ENCODE measurements at regions not wholly inside any gene's neighbourhood (a gene's known extent, or its start where the extent isn't known, plus 50 kb on each side); places are given as distances from the start of the nearest gene placed in this dataset.

GRCh38 chr10:108696792-108697477, 1226.4 kb downstream of the XPNPEP1 start:
- no peak overlapping the region for H3K4me3 ChIP-seq (replicated peaks; ENCODE audit: low read depth, low read length)
- TF ChIP-seq CTCF (IDR thresholded peaks at IDR 0.05; ENCODE audit: low read depth, low read length, missing control alignments): no peak
- no peak for DNase-seq (ENCODE audit: extremely low read depth, low read depth)

- no peak overlapping the region for H3K4me3 ChIP-seq (replicated peaks; ENCODE audit: low read depth, low read length)
- no peak for DNase-seq (ENCODE audit: extremely low read depth, low read depth)
- TF ChIP-seq CTCF (IDR thresholded peaks at IDR 0.05; ENCODE audit: low read depth, low read length, missing control alignments): no peak
These were observed 1232.2 kb downstream of the XPNPEP1 start for GRCh38 chr10:108691126-108691525.

- H3K4me3 ChIP-seq (replicated peaks; ENCODE audit: low read depth, low read length): no peak overlapping the region
- no peak for TF ChIP-seq CTCF (IDR thresholded peaks at IDR 0.05; ENCODE audit: low read depth, low read length, missing control alignments)
- DNase-seq (ENCODE audit: extremely low read depth, low read depth): no peak
These were observed 1232.8 kb downstream of the XPNPEP1 start for GRCh38 chr10:108690530-108690929.

- no peak overlapping the region for H3K4me3 ChIP-seq (replicated peaks; ENCODE audit: low read depth, low read length)
- TF ChIP-seq CTCF (IDR thresholded peaks at IDR 0.05; ENCODE audit: low read depth, low read length, missing control alignments): no peak
- no peak for DNase-seq (ENCODE audit: extremely low read depth, low read depth)
These were observed 1233.4 kb downstream of the XPNPEP1 start for GRCh38 chr10:108689891-108690290.

GRCh38 chr10:108688314-108688713, 1235.0 kb downstream of the XPNPEP1 start:
- no peak for DNase-seq (ENCODE audit: extremely low read depth, low read depth)
- no peak for TF ChIP-seq CTCF (IDR thresholded peaks at IDR 0.05; ENCODE audit: low read depth, low read length, missing control alignments)
- H3K4me3 ChIP-seq (replicated peaks; ENCODE audit: low read depth, low read length): no peak overlapping the region

- TF ChIP-seq CTCF (IDR thresholded peaks at IDR 0.05; ENCODE audit: low read depth, low read length, missing control alignments): no peak
- no peak for DNase-seq (ENCODE audit: extremely low read depth, low read depth)
- no peak overlapping the region for H3K4me3 ChIP-seq (replicated peaks; ENCODE audit: low read depth, low read length)
These were observed 1237.3 kb downstream of the XPNPEP1 start for GRCh38 chr10:108685863-108686531.
